H9 (cell line): ENCODE measurements at regions not wholly inside any gene's neighbourhood (a gene's known extent, or its start where the extent isn't known, plus 50 kb on each side); places are given as distances from the start of the nearest gene placed in this dataset.

ENCODE experiments used
- DNase-seq: peaks from one replicate; pipeline ENCODE4 v3.0.0-alpha.2; 2017
- H2AFZ ChIP-seq: one replicate; pipeline ENCODE4 v1.6.1; 2013; ENCODE audit warnings: mild to moderate bottlenecking, low read length, control low read depth, moderate library complexity
- H2AK5ac ChIP-seq: 2 replicates; pipeline ENCODE4 v1.6.1; 2013; ENCODE audit warnings: low read length, control low read depth, mixed read lengths; ENCODE audit not compliant: insufficient read length
- H2BK120ac ChIP-seq: one replicate; pipeline ENCODE4 v1.6.1; 2013; ENCODE audit warnings: low read depth, mild to moderate bottlenecking, low read length, control low read depth, inconsistent platforms; ENCODE audit not compliant: poor library complexity, severe bottlenecking
- H2BK12ac ChIP-seq: 2 replicates; pipeline ENCODE4 v1.6.1; 2013; ENCODE audit warnings: low read length, control low read depth, mixed read lengths, low read depth; ENCODE audit not compliant: insufficient read length
- H2BK15ac ChIP-seq: 2 replicates; pipeline ENCODE4 v1.6.1; 2013; ENCODE audit warnings: low read depth, low read length, control low read depth
- H2BK20ac ChIP-seq: one replicate; pipeline ENCODE4 v1.6.1; 2013; ENCODE audit warnings: low read depth, mild to moderate bottlenecking, low read length, control low read depth, inconsistent platforms; ENCODE audit not compliant: poor library complexity, severe bottlenecking
- H2BK5ac ChIP-seq: 2 replicates; pipeline ENCODE4 v1.6.1; 2013; ENCODE audit warnings: low read length, control low read depth, mixed read lengths; ENCODE audit not compliant: insufficient read length
- H3K14ac ChIP-seq: 2 replicates; pipeline ENCODE4 v1.6.1; 2013; ENCODE audit warnings: low read length, control low read depth; ENCODE audit not compliant: insufficient read depth
- H3K18ac ChIP-seq: 2 replicates; pipeline ENCODE4 v1.6.1; 2013; ENCODE audit warnings: low read depth, mild to moderate bottlenecking, mixed read lengths, low read length, control low read depth; ENCODE audit not compliant: insufficient read length
- H3K23ac ChIP-seq: 2 replicates; pipeline ENCODE4 v1.6.1; 2013; ENCODE audit warnings: low read length, control low read depth, mixed read lengths, low read depth; ENCODE audit not compliant: insufficient read length
- H3K23me2 ChIP-seq: 2 replicates; pipeline ENCODE4 v1.6.1; 2013; ENCODE audit warnings: low read depth, mild to moderate bottlenecking, mixed read lengths, low read length, control low read depth; ENCODE audit not compliant: insufficient read length, poor library complexity, severe bottlenecking
- H3K27ac ChIP-seq: 2 replicates; pipeline ENCODE4 v1.5.1; 2013; ENCODE audit warnings: low read length, control low read depth, mixed read lengths, low read depth; ENCODE audit not compliant: insufficient read length
- H3K27me3 ChIP-seq: 2 replicates; pipeline ENCODE4 v1.6.1; 2013; ENCODE audit warnings: low read length, control low read depth, inconsistent platforms; ENCODE audit not compliant: insufficient read depth
- H3K4ac ChIP-seq: 2 replicates; pipeline ENCODE4 v1.6.1; 2013; ENCODE audit warnings: low read depth, mild to moderate bottlenecking, control low read depth, inconsistent platforms, low read length, moderate library complexity
- H3K4me1 ChIP-seq: 2 replicates; pipeline ENCODE4 v1.6.1; 2013; ENCODE audit warnings: low read length, control low read depth, inconsistent platforms; ENCODE audit not compliant: insufficient read depth
- H3K4me2 ChIP-seq: 2 replicates; pipeline ENCODE4 v1.6.1; 2013; ENCODE audit warnings: low read length, control low read depth, mixed read lengths; ENCODE audit not compliant: insufficient read length, insufficient read depth
- H3K56ac ChIP-seq: 2 replicates; pipeline ENCODE4 v1.6.1; 2013; ENCODE audit warnings: low read depth, mild to moderate bottlenecking, mixed read lengths, low read length, control low read depth; ENCODE audit not compliant: insufficient read length
- H3K79me1 ChIP-seq: 2 replicates; pipeline ENCODE4 v1.6.1; 2013; ENCODE audit warnings: low read depth, mild to moderate bottlenecking, moderate library complexity, low read length, control low read depth, inconsistent platforms; ENCODE audit not compliant: insufficient read depth, poor library complexity, severe bottlenecking
- H3K79me2 ChIP-seq: 2 replicates; pipeline ENCODE4 v1.6.1; 2013; ENCODE audit warnings: low read length, control low read depth, inconsistent platforms; ENCODE audit not compliant: insufficient read depth
- H3K9ac ChIP-seq: 2 replicates; pipeline ENCODE4 v1.6.1; 2013; ENCODE audit warnings: low read length, control low read depth, mixed read lengths; ENCODE audit not compliant: insufficient read length; ENCODE audit errors: extremely low read depth
- H3K9me3 ChIP-seq: one replicate; pipeline ENCODE4 v1.6.1; 2013; ENCODE audit warnings: low read depth, low read length, inconsistent platforms; ENCODE audit not compliant: control insufficient read depth
- H3T11ph ChIP-seq: one replicate; pipeline ENCODE4 v1.6.1; 2013; ENCODE audit warnings: mild to moderate bottlenecking, low read length, control low read depth, inconsistent platforms
- H4K20me1 ChIP-seq: one replicate; pipeline ENCODE4 v1.6.1; 2013; ENCODE audit not compliant: control insufficient read depth, insufficient read length, insufficient read depth
- H4K5ac ChIP-seq: 2 replicates; pipeline ENCODE4 v1.6.1; 2013; ENCODE audit warnings: low read depth, mild to moderate bottlenecking, mixed read lengths, low read length, control low read depth; ENCODE audit not compliant: insufficient read length
- H4K8ac ChIP-seq: replicated peaks from 2 replicates; pipeline ENCODE4 v1.6.1; 2013; ENCODE audit warnings: low read length, control low read depth, mixed read lengths, low read depth; ENCODE audit not compliant: insufficient read length
- H4K91ac ChIP-seq: 2 replicates; pipeline ENCODE4 v1.6.1; 2013; ENCODE audit warnings: low read depth, mild to moderate bottlenecking, moderate library complexity, mixed read lengths, low read length, control low read depth; ENCODE audit not compliant: insufficient read length
- H3K27ac Mint-ChIP-seq, 3 experiments: 2 replicates in 2 of 3; 3 replicates in 1 of 3; pipeline ENCODE4 v1.8.0; 2020 to 2021; ENCODE audit warnings: mixed read lengths in 3 of 3, mild to moderate bottlenecking in 1 of 3, moderate library complexity in 1 of 3
- H3K27me3 Mint-ChIP-seq: 2 replicates; pipeline ENCODE4 v1.8.0; 2021; ENCODE audit warnings: low read depth, mild to moderate bottlenecking, moderate library complexity, mixed read lengths
- H3K36me3 Mint-ChIP-seq, 3 experiments: 2 replicates in 2 of 3; 3 replicates in 1 of 3; pipeline ENCODE4 v1.8.0; 2020 to 2021; ENCODE audit warnings: low read depth in 3 of 3, mixed read lengths in 3 of 3; ENCODE audit not compliant: insufficient read depth in 1 of 3
- H3K4me1 Mint-ChIP-seq, 2 experiments: 2 replicates each; pipeline ENCODE4 v1.8.0; 2020; ENCODE audit warnings: mixed read lengths in 2 of 2
- H3K4me3 Mint-ChIP-seq, 2 experiments: 2 replicates in 1 of 2; 3 replicates in 1 of 2; pipeline ENCODE4 v1.8.0; 2020 to 2021; ENCODE audit warnings: mild to moderate bottlenecking in 2 of 2, mixed read lengths in 2 of 2, moderate library complexity in 1 of 2
- H3K9me3 Mint-ChIP-seq, 2 experiments: 2 replicates in 1 of 2; 3 replicates in 1 of 2; pipeline ENCODE4 v1.8.0; 2020; ENCODE audit warnings: mild to moderate bottlenecking in 2 of 2, mixed read lengths in 2 of 2, moderate library complexity in 1 of 2
- WGBS: extraction: QIAGEN DNeasy Blood & Tissue Kit; methylation state at CpG from one replicate; pipeline ENCODE4 v1.1.7; 2013; ENCODE audit warnings: missing lambda C conversion rate, low lambda C conversion rate, mixed read lengths; ENCODE audit not compliant: insufficient read length; ENCODE audit errors: extremely low coverage; 5-methylcytosine and 5-hydroxymethylcytosine counted together
- TF ChIP-seq, protein P1 (sequence below): fragments of 200-600 bp; sonication (generic); conservative IDR thresholded peaks from 3 replicates; pipeline ENCODE4 v1.8.0; 2021; ENCODE audit warnings: antibody characterized with exemption, mild to moderate bottlenecking

DNA sequence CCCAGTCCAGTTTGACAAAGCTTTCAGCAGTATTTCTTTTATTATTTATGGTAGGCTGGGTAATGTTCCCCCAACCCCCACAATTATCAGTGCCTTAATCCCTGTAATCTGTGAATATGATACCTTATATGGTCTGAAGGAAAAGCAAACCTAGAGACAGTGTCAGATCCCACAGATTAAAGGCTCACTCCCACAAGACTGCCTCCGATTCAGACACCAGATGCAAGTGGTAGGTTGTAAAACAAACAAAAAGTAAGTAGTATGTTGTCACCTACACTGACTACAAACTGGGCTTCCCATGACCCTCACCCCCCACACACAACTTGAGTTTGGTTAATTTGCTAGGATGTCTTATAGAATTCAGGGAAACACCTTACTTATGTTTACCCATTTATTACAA, 201.2 kb downstream of the NSG2 start:
- H2AFZ ChIP-seq, result no peak overlapping the region
- no peak overlapping the region for H4K8ac ChIP-seq
- Mint-ChIP-seq H3K27me3 (peaks cover 28% of the 10 kb centered on the region), H3K4me1 (peaks cover 17 to 21% of the 10 kb centered on the region in 2 experiments), H3K36me3 (peaks cover 0 to 5% (median 0%) of the 10 kb centered on the region in 3 experiments; a peak in 2 of 7 replicates), H3K4me3 (no peak overlapping the region), H3K9me3 (peaks cover 4 to 11% of the 10 kb centered on the region in 2 experiments; a peak in 3 of 5 replicates), H3K27ac (no peak overlapping the region; a peak in 1 of 7 replicates)
- no peak overlapping the region for H3K4ac ChIP-seq
- H3K27ac ChIP-seq, result no peak overlapping the region
- H3K14ac ChIP-seq, result no peak overlapping the region
- no peak overlapping the region for H2AK5ac ChIP-seq
- H4K20me1 ChIP-seq, result no peaks in the 10 kb centered on the region
- H4K91ac ChIP-seq, result no peak overlapping the region
- H2BK15ac ChIP-seq, result no peak overlapping the region
- H2BK20ac ChIP-seq, result no peak overlapping the region
- H2BK5ac ChIP-seq, result no peak overlapping the region
- no peak overlapping the region for H3K18ac ChIP-seq
- H3K79me1 ChIP-seq, result no peaks in the 10 kb centered on the region
- no peaks in the 10 kb centered on the region for H3K23me2 ChIP-seq
- H4K5ac ChIP-seq, result no peak overlapping the region
- H3K9ac ChIP-seq, result no peak overlapping the region
- H2BK12ac ChIP-seq, result no peak overlapping the region
- H2BK120ac ChIP-seq, result no peak overlapping the region
- no peaks in the 10 kb centered on the region; the same call in 1 of the 2 replicates for H3K4me1 ChIP-seq
- H3K9me3 ChIP-seq, result no peaks in the 10 kb centered on the region
- no peak overlapping the region for H3K56ac ChIP-seq
- H3K23ac ChIP-seq, result no peak overlapping the region
- WGBS, result no CpG with 5 or more reads among the region's 1 CpG
- TF ChIP-seq, protein P1, sequence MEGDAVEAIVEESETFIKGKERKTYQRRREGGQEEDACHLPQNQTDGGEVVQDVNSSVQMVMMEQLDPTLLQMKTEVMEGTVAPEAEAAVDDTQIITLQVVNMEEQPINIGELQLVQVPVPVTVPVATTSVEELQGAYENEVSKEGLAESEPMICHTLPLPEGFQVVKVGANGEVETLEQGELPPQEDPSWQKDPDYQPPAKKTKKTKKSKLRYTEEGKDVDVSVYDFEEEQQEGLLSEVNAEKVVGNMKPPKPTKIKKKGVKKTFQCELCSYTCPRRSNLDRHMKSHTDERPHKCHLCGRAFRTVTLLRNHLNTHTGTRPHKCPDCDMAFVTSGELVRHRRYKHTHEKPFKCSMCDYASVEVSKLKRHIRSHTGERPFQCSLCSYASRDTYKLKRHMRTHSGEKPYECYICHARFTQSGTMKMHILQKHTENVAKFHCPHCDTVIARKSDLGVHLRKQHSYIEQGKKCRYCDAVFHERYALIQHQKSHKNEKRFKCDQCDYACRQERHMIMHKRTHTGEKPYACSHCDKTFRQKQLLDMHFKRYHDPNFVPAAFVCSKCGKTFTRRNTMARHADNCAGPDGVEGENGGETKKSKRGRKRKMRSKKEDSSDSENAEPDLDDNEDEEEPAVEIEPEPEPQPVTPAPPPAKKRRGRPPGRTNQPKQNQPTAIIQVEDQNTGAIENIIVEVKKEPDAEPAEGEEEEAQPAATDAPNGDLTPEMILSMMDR, result no peak
- DNase-seq, result no peak
- no peak overlapping the region for H3K4me2 ChIP-seq
- H3K27me3 ChIP-seq, result no peaks in the 10 kb centered on the region
- H3T11ph ChIP-seq, result no peak overlapping the region
- no peaks in the 10 kb centered on the region for H3K79me2 ChIP-seq
